ENCODE measurements at regions not wholly inside any gene's neighbourhood (a gene's known extent, or its start where the extent isn't known, plus 50 kb on each side); places are given as distances from the start of the nearest gene placed in this dataset.

DNA sequence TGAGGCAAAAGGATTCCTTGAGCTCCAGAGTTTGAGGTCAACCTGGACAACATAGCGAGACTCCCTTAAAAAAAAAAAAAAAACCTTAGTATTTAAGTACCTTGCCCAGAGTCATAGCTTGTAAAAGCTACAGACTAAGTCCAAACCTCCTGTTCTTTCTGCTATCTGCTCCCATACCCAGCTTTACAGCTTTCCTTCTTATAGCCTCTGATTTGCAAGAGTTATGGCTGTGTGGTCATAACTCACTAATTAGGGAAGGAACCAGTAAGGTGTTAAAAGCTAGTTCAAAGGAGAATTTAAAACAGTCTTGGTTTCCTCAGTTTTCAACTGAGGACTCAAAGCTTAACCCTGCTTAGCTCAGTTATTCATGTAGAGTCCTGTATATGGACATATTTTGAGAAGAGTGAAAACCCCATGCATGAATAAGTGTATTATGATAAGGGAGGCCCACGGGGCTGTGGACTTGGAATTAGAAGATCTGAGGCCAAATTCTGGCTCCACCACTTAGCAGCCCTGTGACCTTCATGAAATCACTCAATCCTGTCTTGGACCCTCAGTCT lies 135.5 kb upstream of the SMAD3 start:
- TF ChIP-seq TAF1 (IDR thresholded peaks at IDR 0.05; ENCODE audit: low read depth) (no peak), EP300 (IDR thresholded peaks at IDR 0.05; ENCODE audit: borderline replicate concordance) (no peak), CREB1 (IDR thresholded peaks at IDR 0.05; ENCODE audit: low read depth) (no peak), CEBPB (IDR thresholded peaks at IDR 0.05) (no peak), FOXM1 (IDR thresholded peaks at IDR 0.05; ENCODE audit: borderline replicate concordance, low read depth) (no peak), RAD21 (IDR thresholded peaks at IDR 0.05; ENCODE audit: low read depth) (no peak), TEAD4 (IDR thresholded peaks at IDR 0.05) (no peak), YY1 (IDR thresholded peaks at IDR 0.05; ENCODE audit: low read depth) (no peak)
- TF ChIP-seq, protein P1, sequence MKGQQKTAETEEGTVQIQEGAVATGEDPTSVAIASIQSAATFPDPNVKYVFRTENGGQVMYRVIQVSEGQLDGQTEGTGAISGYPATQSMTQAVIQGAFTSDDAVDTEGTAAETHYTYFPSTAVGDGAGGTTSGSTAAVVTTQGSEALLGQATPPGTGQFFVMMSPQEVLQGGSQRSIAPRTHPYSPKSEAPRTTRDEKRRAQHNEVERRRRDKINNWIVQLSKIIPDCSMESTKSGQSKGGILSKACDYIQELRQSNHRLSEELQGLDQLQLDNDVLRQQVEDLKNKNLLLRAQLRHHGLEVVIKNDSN (IDR thresholded peaks at IDR 0.05) = no peak
- TF ChIP-seq, protein P2, sequence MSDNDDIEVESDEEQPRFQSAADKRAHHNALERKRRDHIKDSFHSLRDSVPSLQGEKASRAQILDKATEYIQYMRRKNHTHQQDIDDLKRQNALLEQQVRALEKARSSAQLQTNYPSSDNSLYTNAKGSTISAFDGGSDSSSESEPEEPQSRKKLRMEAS (IDR thresholded peaks at IDR 0.05) = no peak

DNA sequence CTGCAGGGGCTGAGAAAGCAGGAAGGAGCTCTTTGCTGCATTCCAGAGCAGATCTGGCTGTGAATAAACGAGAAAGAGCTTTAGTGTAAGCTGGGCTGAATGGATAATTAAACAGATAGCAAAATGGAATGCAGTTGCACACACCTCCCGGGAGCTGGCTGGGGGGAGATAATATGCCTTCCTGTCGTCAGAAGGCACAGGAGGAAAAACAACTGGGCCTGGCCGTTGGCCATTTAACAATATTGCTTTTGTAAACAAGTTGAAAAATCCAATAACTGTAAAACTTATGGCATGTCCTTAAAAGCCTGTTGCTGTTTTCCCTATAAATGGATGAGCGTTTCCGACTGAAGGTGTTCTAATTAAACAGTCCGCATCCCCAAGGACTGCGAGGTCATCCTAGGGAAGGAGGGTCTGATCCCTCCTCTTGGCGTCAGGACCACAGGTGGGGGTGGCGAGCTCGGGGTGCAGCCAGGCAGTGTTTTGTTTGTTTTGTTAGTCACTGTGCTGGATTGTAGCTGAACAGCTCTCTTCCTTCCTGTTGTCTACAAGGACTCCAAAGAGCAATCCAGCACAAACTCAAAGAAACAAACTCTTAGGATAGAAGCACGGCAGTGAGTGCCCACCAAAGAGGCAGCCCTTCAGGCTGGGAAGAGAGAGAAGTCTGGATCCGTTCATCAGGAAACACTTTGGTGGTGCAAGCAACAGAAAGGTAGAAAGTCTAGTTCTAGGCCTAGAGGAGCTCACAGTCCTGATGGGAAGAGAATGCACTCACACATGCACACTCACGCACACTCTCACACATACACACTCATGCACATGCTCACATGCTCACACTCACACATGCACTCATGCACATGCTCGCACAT lies 133.4 kb upstream of the SMAD3 start:
- no peak for TF ChIP-seq EGR1 (IDR thresholded peaks at IDR 0.05)
- TF ChIP-seq ZBTB7A (IDR thresholded peaks at IDR 0.05; ENCODE audit: low read depth) = no peak
- no peak for TF ChIP-seq CEBPB (IDR thresholded peaks at IDR 0.05)
- peak; percentile 16; the same call in 1 of the 2 replicates for TF ChIP-seq RAD21 (IDR thresholded peaks at IDR 0.05; ENCODE audit: low read depth)
- TF ChIP-seq, protein P3, sequence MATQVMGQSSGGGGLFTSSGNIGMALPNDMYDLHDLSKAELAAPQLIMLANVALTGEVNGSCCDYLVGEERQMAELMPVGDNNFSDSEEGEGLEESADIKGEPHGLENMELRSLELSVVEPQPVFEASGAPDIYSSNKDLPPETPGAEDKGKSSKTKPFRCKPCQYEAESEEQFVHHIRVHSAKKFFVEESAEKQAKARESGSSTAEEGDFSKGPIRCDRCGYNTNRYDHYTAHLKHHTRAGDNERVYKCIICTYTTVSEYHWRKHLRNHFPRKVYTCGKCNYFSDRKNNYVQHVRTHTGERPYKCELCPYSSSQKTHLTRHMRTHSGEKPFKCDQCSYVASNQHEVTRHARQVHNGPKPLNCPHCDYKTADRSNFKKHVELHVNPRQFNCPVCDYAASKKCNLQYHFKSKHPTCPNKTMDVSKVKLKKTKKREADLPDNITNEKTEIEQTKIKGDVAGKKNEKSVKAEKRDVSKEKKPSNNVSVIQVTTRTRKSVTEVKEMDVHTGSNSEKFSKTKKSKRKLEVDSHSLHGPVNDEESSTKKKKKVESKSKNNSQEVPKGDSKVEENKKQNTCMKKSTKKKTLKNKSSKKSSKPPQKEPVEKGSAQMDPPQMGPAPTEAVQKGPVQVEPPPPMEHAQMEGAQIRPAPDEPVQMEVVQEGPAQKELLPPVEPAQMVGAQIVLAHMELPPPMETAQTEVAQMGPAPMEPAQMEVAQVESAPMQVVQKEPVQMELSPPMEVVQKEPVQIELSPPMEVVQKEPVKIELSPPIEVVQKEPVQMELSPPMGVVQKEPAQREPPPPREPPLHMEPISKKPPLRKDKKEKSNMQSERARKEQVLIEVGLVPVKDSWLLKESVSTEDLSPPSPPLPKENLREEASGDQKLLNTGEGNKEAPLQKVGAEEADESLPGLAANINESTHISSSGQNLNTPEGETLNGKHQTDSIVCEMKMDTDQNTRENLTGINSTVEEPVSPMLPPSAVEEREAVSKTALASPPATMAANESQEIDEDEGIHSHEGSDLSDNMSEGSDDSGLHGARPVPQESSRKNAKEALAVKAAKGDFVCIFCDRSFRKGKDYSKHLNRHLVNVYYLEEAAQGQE (IDR thresholded peaks at IDR 0.05; ENCODE audit: low read depth) = no peak
- TF ChIP-seq, protein P1 (IDR thresholded peaks at IDR 0.05) = no peak
- TF ChIP-seq, protein P2 (IDR thresholded peaks at IDR 0.05) = no peak
- no peak for TF ChIP-seq TAF1 (IDR thresholded peaks at IDR 0.05; ENCODE audit: low read depth)
- peak; percentile 11; the same call in 1 of the 2 replicates for TF ChIP-seq NFIC (IDR thresholded peaks at IDR 0.05)
- TF ChIP-seq YY1 (IDR thresholded peaks at IDR 0.05; ENCODE audit: low read depth) = no peak
- peak; percentile 66; the same call in 1 of the 2 replicates for TF ChIP-seq TEAD4 (IDR thresholded peaks at IDR 0.05)
- TF ChIP-seq EP300 (IDR thresholded peaks at IDR 0.05; ENCODE audit: borderline replicate concordance) = peak; percentile 64; the same call in 1 of the 2 replicates
- no peak for TF ChIP-seq CREB1 (IDR thresholded peaks at IDR 0.05; ENCODE audit: low read depth)
- TF ChIP-seq TCF12 (IDR thresholded peaks at IDR 0.05; ENCODE audit: low read depth) = peak; percentile 66
- peak; percentile 44; the same call in 1 of the 2 replicates for TF ChIP-seq FOXM1 (IDR thresholded peaks at IDR 0.05; ENCODE audit: borderline replicate concordance, low read depth)

DNA sequence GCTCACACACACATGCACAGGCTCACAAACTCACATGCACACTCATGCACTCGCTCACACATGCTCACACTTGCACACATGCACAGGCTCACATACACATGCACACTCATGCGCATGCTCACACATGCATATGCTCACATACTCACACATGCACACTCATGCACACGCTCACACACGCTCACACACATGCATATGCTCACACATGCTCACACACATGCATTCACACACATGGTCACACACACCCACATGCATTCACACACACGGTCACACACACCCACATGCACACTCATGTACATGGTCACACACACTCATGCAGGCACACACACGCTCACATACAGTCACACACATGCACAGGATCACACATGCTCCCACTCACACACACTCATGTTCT lies 132.8 kb upstream of the SMAD3 start:
- TF ChIP-seq RAD21 (IDR thresholded peaks at IDR 0.05; ENCODE audit: low read depth) (no peak), CEBPB (IDR thresholded peaks at IDR 0.05) (no peak), FOXM1 (IDR thresholded peaks at IDR 0.05; ENCODE audit: borderline replicate concordance, low read depth) (no peak), TAF1 (IDR thresholded peaks at IDR 0.05; ENCODE audit: low read depth) (no peak), EP300 (IDR thresholded peaks at IDR 0.05; ENCODE audit: borderline replicate concordance) (no peak), ZBTB7A (IDR thresholded peaks at IDR 0.05; ENCODE audit: low read depth) (no peak), EGR1 (IDR thresholded peaks at IDR 0.05) (no peak), YY1 (IDR thresholded peaks at IDR 0.05; ENCODE audit: low read depth) (no peak), CREB1 (IDR thresholded peaks at IDR 0.05; ENCODE audit: low read depth) (no peak), TCF12 (IDR thresholded peaks at IDR 0.05; ENCODE audit: low read depth) (no peak)
- TF ChIP-seq, protein P3 (IDR thresholded peaks at IDR 0.05; ENCODE audit: low read depth) = no peak
- TF ChIP-seq, protein P1 (IDR thresholded peaks at IDR 0.05) = no peak

DNA sequence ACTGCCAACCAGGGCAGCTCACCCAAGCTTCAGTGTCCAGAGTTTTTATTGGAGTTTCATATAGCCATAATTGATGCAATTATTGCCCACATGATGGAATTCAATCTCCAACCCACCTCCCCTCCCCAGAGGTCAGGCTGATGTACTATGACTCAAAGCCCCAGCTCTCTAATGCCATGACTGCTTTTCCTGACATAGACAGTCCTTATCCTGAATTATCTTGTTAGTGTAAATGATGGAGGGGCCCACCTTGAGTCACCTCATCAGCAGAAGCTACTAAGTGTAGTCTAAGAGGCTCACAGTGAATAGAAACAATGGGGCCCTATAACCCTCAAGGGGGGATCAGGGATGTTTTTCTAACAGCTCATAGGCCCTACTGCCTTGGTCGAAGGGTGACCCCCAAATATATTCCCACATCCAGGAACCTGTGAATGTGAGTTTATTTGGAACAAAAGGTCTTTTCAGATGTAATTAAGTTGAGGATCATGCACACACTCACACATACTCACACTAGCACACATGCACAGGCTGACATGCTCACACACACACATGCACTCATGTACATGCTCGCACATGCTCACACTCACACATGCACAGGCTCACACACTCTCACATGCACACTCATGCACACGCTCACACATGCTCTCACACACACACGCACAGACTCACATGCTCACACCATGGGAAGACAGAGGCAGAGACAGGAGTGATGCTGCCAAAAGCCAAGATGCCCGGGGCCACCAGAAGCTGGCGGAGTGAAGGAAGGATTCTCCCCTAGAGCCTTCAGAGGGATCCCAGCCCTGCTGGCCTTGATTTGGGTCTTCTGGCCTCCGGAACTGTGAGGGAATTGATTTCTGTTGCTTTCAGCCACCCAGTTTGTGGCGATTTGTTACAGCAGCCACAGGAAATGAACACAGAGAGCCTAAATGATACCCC lies 131.2 kb upstream of the SMAD3 start:
- TF ChIP-seq YY1 (IDR thresholded peaks at IDR 0.05; ENCODE audit: low read depth) = no peak
- TF ChIP-seq, protein P3 (IDR thresholded peaks at IDR 0.05; ENCODE audit: low read depth) = no peak
- TF ChIP-seq, protein P2 (IDR thresholded peaks at IDR 0.05) = no peak
- TF ChIP-seq FOXM1 (IDR thresholded peaks at IDR 0.05; ENCODE audit: borderline replicate concordance, low read depth) = no peak
- TF ChIP-seq TCF12 (IDR thresholded peaks at IDR 0.05; ENCODE audit: low read depth) = no peak
- TF ChIP-seq RAD21 (IDR thresholded peaks at IDR 0.05; ENCODE audit: low read depth) = no peak
- TF ChIP-seq CEBPB (IDR thresholded peaks at IDR 0.05) = no peak
- TF ChIP-seq ZBTB7A (IDR thresholded peaks at IDR 0.05; ENCODE audit: low read depth) = no peak
- no peak for TF ChIP-seq NFIC (IDR thresholded peaks at IDR 0.05)
- TF ChIP-seq CREB1 (IDR thresholded peaks at IDR 0.05; ENCODE audit: low read depth) = no peak
- TF ChIP-seq, protein P1 (IDR thresholded peaks at IDR 0.05) = no peak
- TF ChIP-seq TEAD4 (IDR thresholded peaks at IDR 0.05) = no peak
- no peak for TF ChIP-seq EP300 (IDR thresholded peaks at IDR 0.05; ENCODE audit: borderline replicate concordance)
- TF ChIP-seq TAF1 (IDR thresholded peaks at IDR 0.05; ENCODE audit: low read depth) = no peak
- no peak for TF ChIP-seq EGR1 (IDR thresholded peaks at IDR 0.05)
